ENCODE measurements at regions not wholly inside any gene's neighbourhood (a gene's known extent, or its start where the extent isn't known, plus 50 kb on each side); places are given as distances from the start of the nearest gene placed in this dataset.

DNA sequence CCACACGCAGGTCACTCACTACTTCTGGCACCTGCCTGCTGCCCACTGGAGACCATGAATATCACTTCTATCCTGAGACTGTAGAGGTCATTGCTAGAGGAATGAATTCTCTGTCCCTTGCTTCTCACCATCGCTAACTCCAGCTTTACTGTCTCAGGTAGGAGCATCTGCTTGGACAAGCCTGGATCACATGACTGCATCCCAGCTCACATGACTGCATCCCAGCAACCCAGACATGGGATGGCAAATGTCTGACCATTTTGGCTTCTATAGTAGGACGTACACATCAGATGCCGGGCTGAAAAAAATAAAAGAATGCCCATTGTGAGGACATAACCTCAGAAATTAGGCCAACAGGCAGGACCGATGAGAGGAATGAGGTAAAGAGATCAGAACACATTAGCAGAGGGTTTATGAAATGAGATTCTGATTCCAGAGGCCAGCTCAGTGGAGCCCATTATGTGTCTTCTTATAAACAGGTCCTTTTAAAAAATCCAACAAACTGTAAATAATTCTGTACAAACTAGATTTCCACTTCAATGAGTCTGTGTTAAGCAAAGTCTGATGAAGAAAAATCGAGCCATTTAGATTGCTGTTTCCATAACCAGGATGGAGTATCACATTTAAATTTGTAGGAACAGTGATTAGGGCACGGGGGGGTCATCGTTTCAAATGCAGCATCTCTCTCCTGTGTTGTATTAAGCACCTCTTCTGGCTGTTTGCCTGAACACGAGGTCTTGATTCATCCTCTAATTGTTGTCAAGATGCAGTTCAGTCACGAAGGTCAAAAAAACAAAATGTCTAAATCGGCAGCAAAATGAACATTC, 126.7 kb downstream of the MTHFS start:
- H3K27ac ChIP-seq = no peak overlapping the region
- DNase-seq (ENCODE audit: low spot score in 2 of 2) = no peak
- H3K36me3 ChIP-seq = no peaks in the 10 kb centered on the region
- intact Hi-C loops (cut with DNase I; ENCODE audit: low total_unique reads) = no loop called here
- H3K27me3 ChIP-seq = no peaks in the 10 kb centered on the region
- TF ChIP-seq POLR2AphosphoS5 (IDR thresholded peaks at IDR 0.05) = no peak
- TF ChIP-seq, protein P1, sequence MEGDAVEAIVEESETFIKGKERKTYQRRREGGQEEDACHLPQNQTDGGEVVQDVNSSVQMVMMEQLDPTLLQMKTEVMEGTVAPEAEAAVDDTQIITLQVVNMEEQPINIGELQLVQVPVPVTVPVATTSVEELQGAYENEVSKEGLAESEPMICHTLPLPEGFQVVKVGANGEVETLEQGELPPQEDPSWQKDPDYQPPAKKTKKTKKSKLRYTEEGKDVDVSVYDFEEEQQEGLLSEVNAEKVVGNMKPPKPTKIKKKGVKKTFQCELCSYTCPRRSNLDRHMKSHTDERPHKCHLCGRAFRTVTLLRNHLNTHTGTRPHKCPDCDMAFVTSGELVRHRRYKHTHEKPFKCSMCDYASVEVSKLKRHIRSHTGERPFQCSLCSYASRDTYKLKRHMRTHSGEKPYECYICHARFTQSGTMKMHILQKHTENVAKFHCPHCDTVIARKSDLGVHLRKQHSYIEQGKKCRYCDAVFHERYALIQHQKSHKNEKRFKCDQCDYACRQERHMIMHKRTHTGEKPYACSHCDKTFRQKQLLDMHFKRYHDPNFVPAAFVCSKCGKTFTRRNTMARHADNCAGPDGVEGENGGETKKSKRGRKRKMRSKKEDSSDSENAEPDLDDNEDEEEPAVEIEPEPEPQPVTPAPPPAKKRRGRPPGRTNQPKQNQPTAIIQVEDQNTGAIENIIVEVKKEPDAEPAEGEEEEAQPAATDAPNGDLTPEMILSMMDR (IDR thresholded peaks at IDR 0.05) = no peak
- TF ChIP-seq POLR2A (IDR thresholded peaks at IDR 0.05) = no peak
- H3K9me3 ChIP-seq = no peaks in the 10 kb centered on the region
- H3K4me1 ChIP-seq = no peaks in the 10 kb centered on the region
- H3K4me3 ChIP-seq = no peak overlapping the region

DNA sequence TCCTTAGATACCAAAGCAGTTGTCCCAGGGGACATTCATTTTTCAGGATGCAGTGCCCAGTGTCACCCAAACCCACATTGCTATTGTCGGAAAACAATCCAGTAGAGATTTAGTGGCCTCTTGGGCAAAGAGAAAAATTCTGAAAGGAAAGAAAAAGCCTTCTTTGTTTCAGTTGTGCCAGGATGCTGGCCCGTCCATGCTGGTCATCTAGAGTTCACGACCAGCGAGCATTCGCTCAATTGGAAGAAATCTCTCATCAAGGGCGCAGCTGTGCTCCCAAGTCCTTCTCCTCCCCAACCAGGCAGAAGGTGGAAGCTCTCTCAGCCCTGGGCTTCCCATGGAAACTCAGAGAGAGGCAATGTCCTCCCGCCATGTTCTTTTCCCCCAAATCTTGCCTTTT, 123.7 kb downstream of the MTHFS start:
- Histone ChIP-seq H3K9me3 (no peaks in the 10 kb centered on the region), H3K27ac (no peak overlapping the region), H3K4me1 (no peaks in the 10 kb centered on the region), H3K4me3 (no peak overlapping the region), H3K36me3 (no peaks in the 10 kb centered on the region), H3K27me3 (no peaks in the 10 kb centered on the region)
- DNase-seq (ENCODE audit: low spot score in 2 of 2) = no peak
- intact Hi-C loops (cut with DNase I; ENCODE audit: low total_unique reads) = no loop called here
- no peak for TF ChIP-seq POLR2A (IDR thresholded peaks at IDR 0.05)

GRCh38 chr15:79775821-79776220, 121.0 kb downstream of the MTHFS start:
- Histone ChIP-seq H3K4me1 (no peaks in the 10 kb centered on the region), H3K27me3 (no peaks in the 10 kb centered on the region), H3K9me3 (peaks cover 0 to 7% of the 10 kb centered on the region in 2 donors), H3K36me3 (no peaks in the 10 kb centered on the region), H3K27ac (no peak overlapping the region), H3K4me3 (no peak overlapping the region)
- TF ChIP-seq, protein P1 (IDR thresholded peaks at IDR 0.05) = no peak
- no peak for TF ChIP-seq POLR2AphosphoS5 (IDR thresholded peaks at IDR 0.05)
- no peak for TF ChIP-seq POLR2A (IDR thresholded peaks at IDR 0.05)
- DNase-seq (ENCODE audit: low spot score in 2 of 2) = no peak
- intact Hi-C loops (cut with DNase I; ENCODE audit: low total_unique reads) = no loop called here

DNA sequence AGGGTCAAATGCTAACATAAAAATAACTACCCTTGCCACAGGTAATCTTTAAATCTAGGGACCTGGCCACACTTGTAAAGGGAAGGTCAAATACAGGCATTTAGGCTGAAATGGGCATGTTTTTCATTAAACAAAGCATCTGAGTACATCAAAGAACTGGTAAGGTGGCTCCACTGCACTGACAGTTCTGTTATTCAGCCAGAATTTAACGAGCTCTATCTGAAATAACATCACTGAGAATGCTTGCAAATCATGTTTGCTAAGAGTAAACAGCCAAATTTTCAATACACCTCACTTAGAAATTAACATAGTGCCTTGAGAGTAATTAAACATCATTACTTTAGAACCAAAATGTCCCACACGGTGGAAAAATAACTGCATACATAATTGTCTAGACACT, 118.9 kb downstream of the MTHFS start:
- intact Hi-C loops (cut with DNase I; ENCODE audit: low total_unique reads) = no loop called here
- Histone ChIP-seq H3K27ac (no peak overlapping the region), H3K36me3 (no peaks in the 10 kb centered on the region), H3K4me3 (no peak overlapping the region), H3K27me3 (no peaks in the 10 kb centered on the region), H3K9me3 (peaks cover 17 to 18% of the 10 kb centered on the region in 2 donors), H3K4me1 (no peaks in the 10 kb centered on the region)
- TF ChIP-seq, protein P1 (IDR thresholded peaks at IDR 0.05) = no peak
- TF ChIP-seq POLR2A (IDR thresholded peaks at IDR 0.05) (no peak), POLR2AphosphoS5 (IDR thresholded peaks at IDR 0.05) (no peak)
- DNase-seq (ENCODE audit: low spot score in 2 of 2) = no peak

GRCh38 chr15:79778378-79778990, 118.3 kb downstream of the MTHFS start:
- no peaks in the 10 kb centered on the region for H3K36me3 ChIP-seq
- H3K9me3 ChIP-seq = peaks cover 18 to 21% of the 10 kb centered on the region in 2 donors
- DNase-seq (ENCODE audit: low spot score in 2 of 2) = no peak
- no peaks in the 10 kb centered on the region for H3K4me1 ChIP-seq
- H3K27me3 ChIP-seq = no peaks in the 10 kb centered on the region
- TF ChIP-seq POLR2AphosphoS5 (IDR thresholded peaks at IDR 0.05) (no peak), POLR2A (IDR thresholded peaks at IDR 0.05) (no peak)
- TF ChIP-seq, protein P1 (IDR thresholded peaks at IDR 0.05) = no peak
- H3K4me3 ChIP-seq = no peak overlapping the region
- intact Hi-C loops (cut with DNase I; ENCODE audit: low total_unique reads) = no loop called here
- H3K27ac ChIP-seq = no peak overlapping the region
